ENCODE measurements at regions not wholly inside any gene's neighbourhood (a gene's known extent, or its start where the extent isn't known, plus 50 kb on each side); places are given as distances from the start of the nearest gene placed in this dataset.

DNA sequence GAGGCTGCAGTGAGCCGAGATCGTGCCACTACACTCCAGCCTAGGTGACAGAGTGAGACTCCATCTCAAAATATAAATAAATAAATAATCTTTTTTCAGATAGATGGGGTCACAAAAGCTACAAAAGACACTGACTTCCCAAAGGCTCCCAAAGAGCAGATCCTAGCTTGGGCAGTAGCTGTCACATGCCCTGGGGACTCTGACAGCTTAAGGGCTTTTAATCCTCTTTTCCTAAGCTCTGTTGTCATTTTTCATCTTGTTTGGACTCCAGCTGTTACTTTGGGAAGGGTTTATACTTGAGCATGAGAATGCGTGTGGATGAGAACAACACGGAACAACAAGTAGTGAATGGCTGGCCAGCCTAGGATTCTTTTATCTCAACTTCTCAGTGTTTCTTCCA is 231.7 kb downstream of the MZT1 start:
- TF ChIP-seq RFX5 (IDR thresholded peaks at IDR 0.05; ENCODE audit: low read length) (no peak), CHD2 (IDR thresholded peaks at IDR 0.05; ENCODE audit: low read length, partially characterized antibody) (no peak), CTCF (IDR thresholded peaks at IDR 0.05) (no peak), EZH2phosphoT487 (IDR thresholded peaks at IDR 0.05; ENCODE audit: borderline replicate concordance, low read depth) (no peak), NFIC (IDR thresholded peaks at IDR 0.05; ENCODE audit: borderline replicate concordance) (no peak), RAD21 (IDR thresholded peaks at IDR 0.05; ENCODE audit: low read length) (no peak)

Data from SK-N-SH (cell line).